ENCODE measurements at regions not wholly inside any gene's neighbourhood (a gene's known extent, or its start where the extent isn't known, plus 50 kb on each side); places are given as distances from the start of the nearest gene placed in this dataset.

- POLR2A ChIA-PET (ENCODE audit: low non-redundant PET) = no interaction called here
- H3K36me3 ChIP-seq (ENCODE audit: insufficient read depth, low read length, poor library complexity, severe bottlenecking) = no peaks in the 10 kb centered on the region
- no TSS peak for BruUV-seq (replicated peaks)
- peaks cover 5% of the 10 kb centered on the region for H3K9me3 ChIP-seq (ENCODE audit: low read depth, low read length, poor library complexity, severe bottlenecking)
- intact Hi-C loops (cut with micrococcal nuclease; ENCODE audit: unreplicated experiment) = no loop called here
- no peak overlapping the region for H3K27ac ChIP-seq (ENCODE audit: low read depth, low read length, poor library complexity, severe bottlenecking)
- H3K4me3 ChIP-seq (ENCODE audit: low read depth, low read length, poor library complexity, severe bottlenecking) = no peak overlapping the region
- CTCF ChIA-PET = no interaction called here
- no peaks in the 10 kb centered on the region for H3K27me3 ChIP-seq (replicated peaks; ENCODE audit: insufficient read depth, low read depth, low read length, poor library complexity)
- H3K4me1 ChIP-seq (ENCODE audit: insufficient read depth, low read length, poor library complexity, severe bottlenecking) = peaks cover 5% of the 10 kb centered on the region
- TF ChIP-seq EZH2 (IDR thresholded peaks at IDR 0.05; ENCODE audit: borderline replicate concordance, low read depth, low read length, poor library complexity, severe bottlenecking) (no peak), CTCF (conservative IDR thresholded peaks at IDR 0.05; ENCODE audit: low read depth, low read length) (no peak)
- DNase-seq (ENCODE audit: low spot score) = peak; percentile 4
These were observed 257.9 kb downstream of the PCDH18 start for GRCh38 chr4:137274404-137274803.

DNA sequence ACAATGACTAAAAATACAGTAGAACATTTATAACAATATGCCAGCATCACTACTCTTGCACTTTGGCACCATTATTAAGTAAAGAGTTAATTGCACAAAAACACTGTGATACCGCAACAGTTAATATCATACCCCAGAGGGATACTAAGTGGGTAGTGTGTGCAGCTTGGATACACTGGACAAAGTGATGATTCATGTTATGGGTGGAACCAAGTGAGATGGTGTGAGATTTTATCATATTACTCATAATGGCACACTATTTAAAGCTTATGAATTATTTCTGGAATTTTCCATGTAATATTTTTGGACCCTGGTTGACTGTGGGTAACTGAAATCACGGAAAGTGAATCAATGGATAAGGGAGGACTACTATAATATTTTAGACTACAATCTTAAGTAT is 265.3 kb downstream of the PCDH18 start:
- POLR2A ChIA-PET (ENCODE audit: low non-redundant PET) = no interaction called here
- no peak for DNase-seq (ENCODE audit: low spot score)
- no peak overlapping the region for H3K27ac ChIP-seq (ENCODE audit: low read depth, low read length, poor library complexity, severe bottlenecking)
- intact Hi-C loops (cut with micrococcal nuclease; ENCODE audit: unreplicated experiment) = no loop called here
- no peaks in the 10 kb centered on the region for H3K27me3 ChIP-seq (replicated peaks; ENCODE audit: insufficient read depth, low read depth, low read length, poor library complexity)
- BruUV-seq (replicated peaks) = no TSS peak
- TF ChIP-seq CTCF (conservative IDR thresholded peaks at IDR 0.05; ENCODE audit: low read depth, low read length) (no peak), EZH2 (IDR thresholded peaks at IDR 0.05; ENCODE audit: borderline replicate concordance, low read depth, low read length, poor library complexity, severe bottlenecking) (no peak)
- H3K4me3 ChIP-seq (ENCODE audit: low read depth, low read length, poor library complexity, severe bottlenecking) = no peak overlapping the region
- no peaks in the 10 kb centered on the region for H3K4me1 ChIP-seq (ENCODE audit: insufficient read depth, low read length, poor library complexity, severe bottlenecking)
- no peaks in the 10 kb centered on the region for H3K36me3 ChIP-seq (ENCODE audit: insufficient read depth, low read length, poor library complexity, severe bottlenecking)
- peaks cover 5% of the 10 kb centered on the region for H3K9me3 ChIP-seq (ENCODE audit: low read depth, low read length, poor library complexity, severe bottlenecking)
- CTCF ChIA-PET = no interaction called here

DNA sequence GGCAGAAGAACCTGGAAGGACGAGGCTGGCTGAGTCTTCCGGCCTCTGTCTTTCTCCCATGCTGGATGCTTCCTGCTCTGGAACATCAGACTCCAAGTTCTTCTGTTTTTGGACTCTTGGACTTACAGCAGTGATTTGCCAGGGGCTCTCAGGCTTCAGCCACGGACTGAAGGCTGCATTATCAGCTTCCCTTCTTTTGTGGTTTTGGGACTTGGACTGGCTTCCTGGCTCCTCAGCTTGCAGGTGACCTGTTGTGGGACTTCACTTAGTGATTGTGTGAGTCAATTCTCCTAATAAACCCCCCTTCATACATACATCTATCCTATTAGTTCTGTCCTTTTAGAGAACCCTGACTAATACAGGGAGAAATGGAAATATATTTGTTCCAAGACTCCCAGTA is 265.8 kb downstream of the PCDH18 start:
- ChIA-PET POLR2A (ENCODE audit: low non-redundant PET) (no interaction called here), CTCF (no interaction called here)
- no peak overlapping the region for H3K4me3 ChIP-seq (ENCODE audit: low read depth, low read length, poor library complexity, severe bottlenecking)
- TF ChIP-seq CTCF (conservative IDR thresholded peaks at IDR 0.05; ENCODE audit: low read depth, low read length) (no peak), EZH2 (IDR thresholded peaks at IDR 0.05; ENCODE audit: borderline replicate concordance, low read depth, low read length, poor library complexity, severe bottlenecking) (no peak)
- BruUV-seq (replicated peaks) = no TSS peak
- H3K4me1 ChIP-seq (ENCODE audit: insufficient read depth, low read length, poor library complexity, severe bottlenecking) = no peaks in the 10 kb centered on the region
- no peaks in the 10 kb centered on the region for H3K36me3 ChIP-seq (ENCODE audit: insufficient read depth, low read length, poor library complexity, severe bottlenecking)
- no peak for DNase-seq (ENCODE audit: low spot score)
- no peaks in the 10 kb centered on the region for H3K27me3 ChIP-seq (replicated peaks; ENCODE audit: insufficient read depth, low read depth, low read length, poor library complexity)
- H3K9me3 ChIP-seq (ENCODE audit: low read depth, low read length, poor library complexity, severe bottlenecking) = peaks cover 4% of the 10 kb centered on the region
- H3K27ac ChIP-seq (ENCODE audit: low read depth, low read length, poor library complexity, severe bottlenecking) = no peak overlapping the region
- intact Hi-C loops (cut with micrococcal nuclease; ENCODE audit: unreplicated experiment) = no loop called here

Measured in A673 (cell line).